ENCODE measurements at regions not wholly inside any gene's neighbourhood (a gene's known extent, or its start where the extent isn't known, plus 50 kb on each side); places are given as distances from the start of the nearest gene placed in this dataset.
"Not testable (repeated sequence)": the region's sequence is repeated elsewhere in the genome, so short reads cannot be mapped to it uniquely, and the experiment has no call there.

GRCh38 chr5:30197662-30198061, 995.8 kb upstream of the CDH6 start:
- no peak overlapping the region for H3K4me3 ChIP-seq (ENCODE audit: low read length)
- no peaks in the 10 kb centered on the region for H3K9me3 ChIP-seq (ENCODE audit: low read length)
- no peaks in the 10 kb centered on the region for H3K36me3 ChIP-seq (ENCODE audit: insufficient read depth, low read length)
- no peaks in the 10 kb centered on the region for H3K4me1 ChIP-seq (ENCODE audit: insufficient read depth, low read length)
- H2AFZ ChIP-seq (ENCODE audit: low read depth, low read length), result no peak overlapping the region
- H3K27me3 ChIP-seq (ENCODE audit: insufficient read depth, low read length), result no peaks in the 10 kb centered on the region

GRCh38 chr5:30195036-30195435, 998.5 kb upstream of the CDH6 start:
- no peaks in the 10 kb centered on the region for H3K9me3 ChIP-seq (ENCODE audit: low read length)
- no peaks in the 10 kb centered on the region for H3K27me3 ChIP-seq (ENCODE audit: insufficient read depth, low read length)
- H2AFZ ChIP-seq (ENCODE audit: low read depth, low read length), result no peak overlapping the region
- H3K36me3 ChIP-seq (ENCODE audit: insufficient read depth, low read length), result no peaks in the 10 kb centered on the region
- H3K4me1 ChIP-seq (ENCODE audit: insufficient read depth, low read length), result no peaks in the 10 kb centered on the region
- no peak overlapping the region for H3K4me3 ChIP-seq (ENCODE audit: low read length)

GRCh38 chr5:30194595-30194994, 998.9 kb upstream of the CDH6 start:
- H3K4me3 ChIP-seq (ENCODE audit: low read length), result no peak overlapping the region
- no peaks in the 10 kb centered on the region for H3K9me3 ChIP-seq (ENCODE audit: low read length)
- no peak overlapping the region for H2AFZ ChIP-seq (ENCODE audit: low read depth, low read length)
- no peaks in the 10 kb centered on the region for H3K4me1 ChIP-seq (ENCODE audit: insufficient read depth, low read length)
- H3K36me3 ChIP-seq (ENCODE audit: insufficient read depth, low read length), result no peaks in the 10 kb centered on the region
- no peaks in the 10 kb centered on the region for H3K27me3 ChIP-seq (ENCODE audit: insufficient read depth, low read length)

GRCh38 chr5:30183795-30184194, 1009.7 kb upstream of the CDH6 start:
- no peaks in the 10 kb centered on the region for H3K9me3 ChIP-seq (ENCODE audit: low read length)
- H2AFZ ChIP-seq (ENCODE audit: low read depth, low read length), result no peak overlapping the region
- H3K4me1 ChIP-seq (ENCODE audit: insufficient read depth, low read length), result no peaks in the 10 kb centered on the region
- no peaks in the 10 kb centered on the region for H3K36me3 ChIP-seq (ENCODE audit: insufficient read depth, low read length)
- H3K4me3 ChIP-seq (ENCODE audit: low read length), result no peak overlapping the region
- H3K27me3 ChIP-seq (ENCODE audit: insufficient read depth, low read length), result no peaks in the 10 kb centered on the region

- Histone ChIP-seq H3K36me3 (ENCODE audit: insufficient read depth, low read length) (no peaks in the 10 kb centered on the region), H3K9me3 (ENCODE audit: low read length) (no peaks in the 10 kb centered on the region), H2AFZ (ENCODE audit: low read depth, low read length) (no peak overlapping the region), H3K4me1 (ENCODE audit: insufficient read depth, low read length) (no peaks in the 10 kb centered on the region), H3K4me3 (ENCODE audit: low read length) (no peak overlapping the region), H3K27me3 (ENCODE audit: insufficient read depth, low read length) (no peaks in the 10 kb centered on the region)
Measured at GRCh38 chr5:30156156-30156555, 1037.3 kb upstream of the CDH6 start.

- H3K4me1 ChIP-seq (ENCODE audit: insufficient read depth, low read length), result peaks cover 17% of the 10 kb centered on the region
- no peak overlapping the region for H3K4me3 ChIP-seq (ENCODE audit: low read length)
- H3K9me3 ChIP-seq (ENCODE audit: low read length), result no peaks in the 10 kb centered on the region
- H3K36me3 ChIP-seq (ENCODE audit: insufficient read depth, low read length), result no peaks in the 10 kb centered on the region
- H3K27me3 ChIP-seq (ENCODE audit: insufficient read depth, low read length), result no peaks in the 10 kb centered on the region
- no peak overlapping the region for H2AFZ ChIP-seq (ENCODE audit: low read depth, low read length)
Measured at GRCh38 chr5:30152431-30152830, 1041.1 kb upstream of the CDH6 start.

- no peak overlapping the region for H3K4me3 ChIP-seq (ENCODE audit: low read length)
- peaks cover 17% of the 10 kb centered on the region for H3K4me1 ChIP-seq (ENCODE audit: insufficient read depth, low read length)
- H3K36me3 ChIP-seq (ENCODE audit: insufficient read depth, low read length), result no peaks in the 10 kb centered on the region
- no peaks in the 10 kb centered on the region for H3K9me3 ChIP-seq (ENCODE audit: low read length)
- no peaks in the 10 kb centered on the region for H3K27me3 ChIP-seq (ENCODE audit: insufficient read depth, low read length)
- no peak overlapping the region for H2AFZ ChIP-seq (ENCODE audit: low read depth, low read length)
Measured at GRCh38 chr5:30150231-30150630, 1043.3 kb upstream of the CDH6 start.

GRCh38 chr5:30149526-30149925, 1044.0 kb upstream of the CDH6 start:
- H3K9me3 ChIP-seq (ENCODE audit: low read length), result no peaks in the 10 kb centered on the region
- peaks cover 17% of the 10 kb centered on the region for H3K4me1 ChIP-seq (ENCODE audit: insufficient read depth, low read length)
- H2AFZ ChIP-seq (ENCODE audit: low read depth, low read length), result no peak overlapping the region
- H3K4me3 ChIP-seq (ENCODE audit: low read length), result no peak overlapping the region
- H3K36me3 ChIP-seq (ENCODE audit: insufficient read depth, low read length), result no peaks in the 10 kb centered on the region
- no peaks in the 10 kb centered on the region for H3K27me3 ChIP-seq (ENCODE audit: insufficient read depth, low read length)

GRCh38 chr5:30147976-30148375, 1045.5 kb upstream of the CDH6 start:
- Histone ChIP-seq H3K4me3 (ENCODE audit: low read length) (no peak overlapping the region), H3K36me3 (ENCODE audit: insufficient read depth, low read length) (no peaks in the 10 kb centered on the region), H3K9me3 (ENCODE audit: low read length) (no peaks in the 10 kb centered on the region), H3K4me1 (ENCODE audit: insufficient read depth, low read length) (peaks cover 17% of the 10 kb centered on the region), H3K27me3 (ENCODE audit: insufficient read depth, low read length) (no peaks in the 10 kb centered on the region), H2AFZ (ENCODE audit: low read depth, low read length) (peak overlapping the region; percentile 56)

GRCh38 chr5:30144059-30144458, 1049.4 kb upstream of the CDH6 start:
- not testable (repeated sequence) for H3K9me3 ChIP-seq (ENCODE audit: low read length); H3K36me3 ChIP-seq (ENCODE audit: insufficient read depth, low read length); H3K4me3 ChIP-seq (ENCODE audit: low read length); H2AFZ ChIP-seq (ENCODE audit: low read depth, low read length); H3K27me3 ChIP-seq (ENCODE audit: insufficient read depth, low read length)
- H3K4me1 ChIP-seq (ENCODE audit: insufficient read depth, low read length), result peaks cover 13% of the 10 kb centered on the region

GRCh38 chr5:30142432-30142831, 1051.1 kb upstream of the CDH6 start:
- Histone ChIP-seq H3K9me3 (ENCODE audit: low read length) (peaks cover 6% of the 10 kb centered on the region), H2AFZ (ENCODE audit: low read depth, low read length) (no peak overlapping the region), H3K4me3 (ENCODE audit: low read length) (no peak overlapping the region), H3K4me1 (ENCODE audit: insufficient read depth, low read length) (no peaks in the 10 kb centered on the region), H3K27me3 (ENCODE audit: insufficient read depth, low read length) (no peaks in the 10 kb centered on the region), H3K36me3 (ENCODE audit: insufficient read depth, low read length) (no peaks in the 10 kb centered on the region)

- H2AFZ ChIP-seq (ENCODE audit: low read depth, low read length), result no peak overlapping the region
- no peaks in the 10 kb centered on the region for H3K27me3 ChIP-seq (ENCODE audit: insufficient read depth, low read length)
Measured at GRCh38 chr5:30121043-30121442, 1072.4 kb upstream of the CDH6 start.

GRCh38 chr5:30117135-30117534, 1076.4 kb upstream of the CDH6 start:
- no peaks in the 10 kb centered on the region for H3K4me1 ChIP-seq (ENCODE audit: insufficient read depth, low read length)
- no peaks in the 10 kb centered on the region for H3K9me3 ChIP-seq (ENCODE audit: low read length)
- no peak overlapping the region for H2AFZ ChIP-seq (ENCODE audit: low read depth, low read length)
- H3K27me3 ChIP-seq (ENCODE audit: insufficient read depth, low read length), result no peaks in the 10 kb centered on the region
- H3K4me3 ChIP-seq (ENCODE audit: low read length), result no peak overlapping the region
- H3K36me3 ChIP-seq (ENCODE audit: insufficient read depth, low read length), result no peaks in the 10 kb centered on the region

More at GRCh38 chr5:30121043-30121442, 1072.4 kb upstream of the CDH6 start:
- Histone ChIP-seq H3K4me3 (ENCODE audit: low read length) (no peak overlapping the region), H3K9me3 (ENCODE audit: low read length) (no peaks in the 10 kb centered on the region), H3K36me3 (ENCODE audit: insufficient read depth, low read length) (no peaks in the 10 kb centered on the region), H3K4me1 (ENCODE audit: insufficient read depth, low read length) (no peaks in the 10 kb centered on the region)

GRCh38 chr5:30113542-30113941, 1079.9 kb upstream of the CDH6 start:
- Histone ChIP-seq H2AFZ (ENCODE audit: low read depth, low read length) (no peak overlapping the region), H3K4me3 (ENCODE audit: low read length) (no peak overlapping the region), H3K36me3 (ENCODE audit: insufficient read depth, low read length) (no peaks in the 10 kb centered on the region), H3K27me3 (ENCODE audit: insufficient read depth, low read length) (no peaks in the 10 kb centered on the region), H3K9me3 (ENCODE audit: low read length) (no peaks in the 10 kb centered on the region), H3K4me1 (ENCODE audit: insufficient read depth, low read length) (no peaks in the 10 kb centered on the region)

Data from neuron (in vitro differentiated cells).